HepG2 (cell line): ENCODE measurements at regions not wholly inside any gene's neighbourhood (a gene's known extent, or its start where the extent isn't known, plus 50 kb on each side); places are given as distances from the start of the nearest gene placed in this dataset.

Source experiments
- ATAC-seq: fragments of 200-7000 bp; cut with Tn5 transposase; 3 replicates; pipeline ENCODE4 v1.9.1; 2020; ENCODE audit warnings: mild to moderate bottlenecking, moderate library complexity
- BruUV-seq: library from RNA; stranded (reverse); fragments of 400-500 nt; replicated peaks from 2 replicates; lab custom pipeline; 2021; lab: Mats Ljungman, UMichigan
- CTCF ChIA-PET: fragments of 300-600 bp; formaldehyde crosslinking; extraction: SDS; loops from one replicate; lab custom pipeline; 2021; ENCODE audit warnings: low total read pairs, inconsistent platforms, low intra/inter-chr PET ratio; lab: Yijun Ruan, JAX
- POLR2A ChIA-PET: fragments of 350-600 bp; sonication (Branson Sonifier 250); formaldehyde crosslinking; loops from one replicate; lab custom pipeline; 2020; ENCODE audit warnings: antibody characterized with exemption, inconsistent platforms; lab: Yijun Ruan, JAX
- DNase-seq: peaks from one replicate; pipeline ENCODE4 v3.0.0-alpha.2; 2015; ENCODE audit warnings: low spot score
- FAIRE-seq: peaks from 3 replicates; lab custom pipeline; 2011; peaks lifted over from hg19 to GRCh38; lab: Jason Lieb, UNC
- H2AFZ ChIP-seq: one replicate; pipeline ENCODE4 v1.6.1; 2011; ENCODE audit warnings: low read length, inconsistent platforms
- H3K27ac ChIP-seq: fragments of 300-600 bp; 3 replicates; pipeline ENCODE4 v1.8.0; 2011; ENCODE audit warnings: mixed run types, mild to moderate bottlenecking, mixed read lengths, low read length, inconsistent platforms; ENCODE audit not compliant: insufficient read depth; ENCODE audit errors: extremely low read length
- H3K27me3 ChIP-seq, 2 experiments: fragments of 200-600 bp in 1 of 2; 2 replicates in 1 of 2; 3 replicates in 1 of 2; pipeline versions ENCODE4 v1.6.0 to v1.8.0; 2011; ENCODE audit warnings: low read length in 2 of 2, mild to moderate bottlenecking in 2 of 2, moderate library complexity in 2 of 2, inconsistent platforms in 1 of 2; ENCODE audit not compliant: insufficient read depth in 2 of 2, control insufficient read depth in 1 of 2
- H3K36me3 ChIP-seq, 2 experiments: fragments of 200-600 bp in 1 of 2; replicated peaks in 1 of 2; 2 replicates in 1 of 2; 3 replicates in 1 of 2; pipeline versions ENCODE4 v1.5.1 to v1.8.0; 2011; ENCODE audit warnings: low read length in 2 of 2, inconsistent platforms in 1 of 2; ENCODE audit not compliant: insufficient read depth in 2 of 2, control insufficient read depth in 1 of 2
- H3K4me1 ChIP-seq: 2 replicates; pipeline ENCODE4 v1.5.1; 2012; ENCODE audit warnings: low read length, inconsistent platforms; ENCODE audit not compliant: insufficient read depth
- H3K4me2 ChIP-seq: 2 replicates; pipeline ENCODE4 v1.6.0; 2011; ENCODE audit warnings: low read depth, low read length, inconsistent platforms
- H3K4me3 ChIP-seq, 3 experiments: fragments of 200-600 bp in 1 of 3; sonication (generic), shearing (Covaris generic) in 1 of 3; replicated peaks in 1 of 3; 2 replicates each; pipeline ENCODE4 v1.5.1; 2011 to 2016; ENCODE audit warnings: low read length in 3 of 3, inconsistent platforms in 2 of 3, low read depth in 2 of 3, mild to moderate bottlenecking in 2 of 3, control low read depth in 1 of 3, mixed read lengths in 1 of 3; ENCODE audit not compliant: insufficient read depth in 1 of 3
- H3K79me2 ChIP-seq: one replicate; pipeline ENCODE4 v1.6.1; 2011; ENCODE audit warnings: low read length, inconsistent platforms; ENCODE audit not compliant: insufficient read depth
- H3K9ac ChIP-seq: 2 replicates; pipeline ENCODE4 v1.6.0; 2011; ENCODE audit warnings: mild to moderate bottlenecking, low read depth, low read length, inconsistent platforms; ENCODE audit not compliant: insufficient read depth
- H3K9me3 ChIP-seq: 2 replicates; pipeline ENCODE4 v1.5.1; 2012; ENCODE audit warnings: mild to moderate bottlenecking, low read length
- H4K20me1 ChIP-seq: 2 replicates; pipeline ENCODE4 v1.6.0; 2011; ENCODE audit warnings: inconsistent platforms, mild to moderate bottlenecking, low read length, moderate library complexity; ENCODE audit not compliant: insufficient read depth
- DPF2 ChIP-seq: sonication (generic); formaldehyde crosslinking; IDR thresholded peaks from 2 replicates; pipeline ENCODE4 v1.4.0; 2020; ENCODE audit warnings: mild to moderate bottlenecking, low read depth, missing genetic modification reagents, borderline replicate concordance
- ELK4 ChIP-seq: sonication (generic); formaldehyde crosslinking; IDR thresholded peaks from 2 replicates; pipeline ENCODE4 v1.9.0; 2021; ENCODE audit warnings: missing genetic modification reagents, borderline replicate concordance
- FIP1L1 ChIP-seq: fragments of 200-400 bp; formaldehyde crosslinking; IDR thresholded peaks from 2 replicates; pipeline ENCODE4 v1.6.1; 2018; ENCODE audit warnings: low read depth, mild to moderate bottlenecking, low read length, moderate library complexity, borderline replicate concordance; ENCODE audit not compliant: insufficient read depth
- KDM5A ChIP-seq: fragments of 200-600 bp; sonication (generic); IDR thresholded peaks from 2 replicates; pipeline ENCODE4 v1.7.0; 2018; ENCODE audit warnings: antibody characterized with exemption, mild to moderate bottlenecking, low read length, borderline replicate concordance
- LRRFIP1 ChIP-seq: sonication (generic); formaldehyde crosslinking; conservative IDR thresholded peaks from 2 replicates; pipeline ENCODE4 v1.4.0; 2020; ENCODE audit warnings: missing genetic modification reagents
- REXO4 ChIP-seq: sonication (generic); formaldehyde crosslinking; IDR thresholded peaks from 2 replicates; pipeline ENCODE4 v1.8.0; 2022; ENCODE audit warnings: missing genetic modification reagents, mild to moderate bottlenecking, borderline replicate concordance
- TBP ChIP-seq: sonication (generic); formaldehyde crosslinking; IDR thresholded peaks from 2 replicates; pipeline ENCODE4 v1.5.0; 2020; ENCODE audit warnings: missing genetic modification reagents
- ZBTB1 ChIP-seq: sonication (generic); formaldehyde crosslinking; IDR thresholded peaks from 2 replicates; pipeline ENCODE4 v1.4.0; 2020; ENCODE audit warnings: missing genetic modification reagents, borderline replicate concordance
- ZFP36L2 ChIP-seq: sonication (generic); formaldehyde crosslinking; IDR thresholded peaks from 2 replicates; pipeline ENCODE4 v1.4.0; 2020; ENCODE audit warnings: missing genetic modification reagents
- ZNF142 ChIP-seq: sonication (generic); formaldehyde crosslinking; IDR thresholded peaks from 2 replicates; pipeline ENCODE4 v1.4.0; 2020; ENCODE audit warnings: missing genetic modification reagents
- ZNF446 ChIP-seq: sonication (generic); formaldehyde crosslinking; IDR thresholded peaks from 2 replicates; pipeline ENCODE4 v1.5.0; 2020; ENCODE audit warnings: mild to moderate bottlenecking, missing genetic modification reagents
- ZNF576 ChIP-seq: sonication (generic); formaldehyde crosslinking; IDR thresholded peaks from 2 replicates; pipeline ENCODE4 v1.4.0; 2020; ENCODE audit warnings: mild to moderate bottlenecking, missing genetic modification reagents
- ZNF747 ChIP-seq: sonication (generic); formaldehyde crosslinking; IDR thresholded peaks from 2 replicates; pipeline ENCODE4 v1.8.1; 2023; ENCODE audit warnings: missing genetic modification reagents, mild to moderate bottlenecking, borderline replicate concordance
- ZNF780A ChIP-seq: sonication (generic); formaldehyde crosslinking; IDR thresholded peaks from 2 replicates; pipeline ENCODE4 v1.8.0; 2022; ENCODE audit warnings: mild to moderate bottlenecking, missing genetic modification reagents, moderate library complexity
- ZSCAN29 ChIP-seq: sonication (generic); formaldehyde crosslinking; conservative IDR thresholded peaks from 2 replicates; pipeline ENCODE4 v1.4.0; 2020; ENCODE audit warnings: mild to moderate bottlenecking, missing genetic modification reagents
- in situ Hi-C: cut with HindIII; loops from 2 replicates; pipeline ENCODE4 v1.10.0; 2017; ENCODE audit warnings: low pct_unique_long_range_greater_than_20kb; ENCODE audit not compliant: extremely low pct_ligation_motif_present
- intact Hi-C: fragments of 100-400 bp; cut with micrococcal nuclease; formaldehyde crosslinking; loops from one replicate; pipeline ENCODE4 v1.10.0; 2022; ENCODE audit not compliant: unreplicated experiment

GRCh38 chr1:73472810-73473209 lies 725.2 kb downstream of the LRRIQ3 start (continued):
- TF ChIP-seq ZNF142 (CRISPR knock-in tag) = no peak
- TF ChIP-seq ZNF576 = no peak
- no peak for TF ChIP-seq ZSCAN29 (CRISPR knock-in tag)
- no peak for TF ChIP-seq REXO4 (CRISPR knock-in tag)
- no peak for TF ChIP-seq FIP1L1
- no peak for TF ChIP-seq DPF2 (CRISPR knock-in tag)

GRCh38 chr1:73467731-73468130 lies 730.2 kb downstream of the LRRIQ3 start:
- intact Hi-C loops = no loop called here
- no peak overlapping the region for H3K4me2 ChIP-seq
- no peak for TF ChIP-seq TBP (CRISPR knock-in tag)
- no peak for TF ChIP-seq ZFP36L2
- TF ChIP-seq ZNF780A = no peak
- no peak for TF ChIP-seq ZBTB1 (CRISPR knock-in tag)
- no peak for TF ChIP-seq ZNF446 (CRISPR knock-in tag)
- no peak for TF ChIP-seq ZNF747 (CRISPR knock-in tag)
- no peak for TF ChIP-seq ELK4 (CRISPR knock-in tag)
- TF ChIP-seq LRRFIP1 (CRISPR knock-in tag) = no peak
- TF ChIP-seq KDM5A = no peak

More at GRCh38 chr1:73467731-73468130, 730.2 kb downstream of the LRRIQ3 start:
- no peaks in the 10 kb centered on the region for H3K27me3 ChIP-seq
- ChIA-PET CTCF (no interaction called here), POLR2A (no interaction called here)
- no peaks in the 10 kb centered on the region for H3K36me3 ChIP-seq
- no TSS peak for BruUV-seq
- H3K9ac ChIP-seq = no peak overlapping the region
- H3K79me2 ChIP-seq = no peaks in the 10 kb centered on the region
- H2AFZ ChIP-seq = no peak overlapping the region
- H3K4me1 ChIP-seq = no peaks in the 10 kb centered on the region
- no peak overlapping the region for H3K4me3 ChIP-seq
- in situ Hi-C loops = no loop called here
- FAIRE-seq (no peak), DNase-seq (no peak), ATAC-seq (no peak)
- peaks cover 73% of the 10 kb centered on the region for H3K9me3 ChIP-seq
- no peaks in the 10 kb centered on the region for H4K20me1 ChIP-seq
- no peak overlapping the region for H3K27ac ChIP-seq
